ENCODE measurements at regions not wholly inside any gene's neighbourhood (a gene's known extent, or its start where the extent isn't known, plus 50 kb on each side); places are given as distances from the start of the nearest gene placed in this dataset.

DNA sequence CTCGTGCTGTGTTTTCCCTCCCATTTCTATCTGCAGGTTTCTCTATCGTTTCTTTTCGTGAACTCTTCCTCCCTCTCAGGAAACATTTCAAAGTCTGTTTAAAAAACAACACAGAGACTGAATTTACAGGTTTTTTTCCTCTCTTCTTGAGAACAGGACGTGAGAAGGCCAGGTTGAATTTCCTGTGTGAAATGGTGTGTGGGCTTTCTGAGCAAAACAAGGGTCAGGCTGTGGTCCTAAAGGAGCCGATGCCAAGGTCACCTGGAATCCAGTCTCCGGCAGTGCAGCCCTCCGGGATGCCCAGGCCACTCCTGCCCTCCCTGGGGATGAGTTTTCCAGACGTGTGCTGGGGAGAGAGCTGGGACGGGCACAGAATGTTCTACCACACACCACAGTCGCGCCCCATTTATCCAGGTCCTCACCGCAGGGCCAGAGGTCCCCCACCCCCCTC, 62.7 kb upstream of the RUNX3 start:
- TF ChIP-seq, protein P1, sequence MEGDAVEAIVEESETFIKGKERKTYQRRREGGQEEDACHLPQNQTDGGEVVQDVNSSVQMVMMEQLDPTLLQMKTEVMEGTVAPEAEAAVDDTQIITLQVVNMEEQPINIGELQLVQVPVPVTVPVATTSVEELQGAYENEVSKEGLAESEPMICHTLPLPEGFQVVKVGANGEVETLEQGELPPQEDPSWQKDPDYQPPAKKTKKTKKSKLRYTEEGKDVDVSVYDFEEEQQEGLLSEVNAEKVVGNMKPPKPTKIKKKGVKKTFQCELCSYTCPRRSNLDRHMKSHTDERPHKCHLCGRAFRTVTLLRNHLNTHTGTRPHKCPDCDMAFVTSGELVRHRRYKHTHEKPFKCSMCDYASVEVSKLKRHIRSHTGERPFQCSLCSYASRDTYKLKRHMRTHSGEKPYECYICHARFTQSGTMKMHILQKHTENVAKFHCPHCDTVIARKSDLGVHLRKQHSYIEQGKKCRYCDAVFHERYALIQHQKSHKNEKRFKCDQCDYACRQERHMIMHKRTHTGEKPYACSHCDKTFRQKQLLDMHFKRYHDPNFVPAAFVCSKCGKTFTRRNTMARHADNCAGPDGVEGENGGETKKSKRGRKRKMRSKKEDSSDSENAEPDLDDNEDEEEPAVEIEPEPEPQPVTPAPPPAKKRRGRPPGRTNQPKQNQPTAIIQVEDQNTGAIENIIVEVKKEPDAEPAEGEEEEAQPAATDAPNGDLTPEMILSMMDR (IDR thresholded peaks at IDR 0.05), result no peak
- TF ChIP-seq POLR2A (IDR thresholded peaks at IDR 0.05), result no peak

All from thyroid gland (tissue), 4 donors.